HG03460 (cell line): ENCODE measurements at regions not wholly inside any gene's neighbourhood (a gene's known extent, or its start where the extent isn't known, plus 50 kb on each side); places are given as distances from the start of the nearest gene placed in this dataset.
"Not testable (repeated sequence)": the region's sequence is repeated elsewhere in the genome, so short reads cannot be mapped to it uniquely, and the experiment has no call there.

Experiments
- ATAC-seq: cut with Tn5 transposase; IDR thresholded peaks from one replicate; pipeline ENCODE4 v1.9.1; 2021; ENCODE audit not compliant: unreplicated experiment

DNA sequence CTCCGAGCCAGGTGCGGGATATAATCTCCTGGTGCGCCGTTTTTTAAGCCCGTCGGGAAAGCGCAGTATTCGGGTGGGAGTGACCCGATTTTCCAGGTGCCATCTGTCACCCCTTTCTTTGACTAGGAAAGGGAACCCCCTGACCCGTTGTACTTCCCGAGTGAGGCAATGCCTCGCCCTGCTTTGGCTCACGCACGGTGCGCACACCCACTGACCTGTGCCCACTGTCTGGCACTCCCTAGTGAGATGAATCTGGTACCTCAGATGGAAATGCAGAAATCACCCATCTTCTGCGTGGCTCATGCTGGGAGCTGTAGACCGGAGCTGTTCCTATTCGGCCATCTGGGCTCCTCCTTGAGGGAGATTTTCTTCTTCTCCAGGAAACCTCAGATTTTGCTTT, 1135.1 kb upstream of the DIAPH2 start:
- ATAC-seq: not testable (repeated sequence)

DNA sequence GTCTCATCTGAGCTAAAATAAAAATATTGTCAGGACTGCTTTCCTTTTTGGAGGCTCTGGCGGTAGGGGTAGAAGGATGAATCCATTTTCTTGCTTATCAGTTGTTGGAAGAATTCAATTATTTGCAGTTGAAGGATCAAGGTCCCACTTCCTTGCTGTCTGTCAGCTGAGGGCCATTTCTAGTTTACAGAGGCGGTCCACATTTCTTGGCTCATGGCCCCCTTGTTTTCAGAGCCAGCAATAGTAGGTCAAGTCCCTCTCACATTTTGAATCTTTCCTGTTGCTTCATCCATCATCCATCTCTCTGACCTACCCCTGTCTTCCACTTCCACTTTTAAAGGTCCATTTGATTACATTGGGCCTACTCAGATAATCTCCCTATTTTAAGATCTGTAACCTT, 1099.3 kb upstream of the DIAPH2 start:
- ATAC-seq: no peak

DNA sequence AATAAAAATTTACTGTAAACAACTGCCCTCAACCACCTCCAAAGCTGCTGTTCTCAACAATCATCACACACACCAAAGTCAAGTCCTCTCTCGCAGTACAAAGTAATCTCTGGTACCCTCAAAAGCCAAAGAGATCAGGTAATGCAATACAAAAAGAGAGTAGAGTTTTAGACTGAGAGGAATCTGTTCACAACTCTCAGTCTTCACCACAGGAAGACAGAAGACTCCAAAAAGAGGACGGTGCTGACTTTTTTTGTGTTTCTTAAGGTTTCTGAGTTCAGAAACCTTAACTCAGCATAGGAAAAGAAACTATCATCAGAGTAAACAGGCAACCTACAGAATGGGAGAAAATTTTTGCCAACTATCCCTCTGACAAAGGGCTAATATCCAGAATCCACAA, 1072.3 kb upstream of the DIAPH2 start:
- no peak for ATAC-seq

DNA sequence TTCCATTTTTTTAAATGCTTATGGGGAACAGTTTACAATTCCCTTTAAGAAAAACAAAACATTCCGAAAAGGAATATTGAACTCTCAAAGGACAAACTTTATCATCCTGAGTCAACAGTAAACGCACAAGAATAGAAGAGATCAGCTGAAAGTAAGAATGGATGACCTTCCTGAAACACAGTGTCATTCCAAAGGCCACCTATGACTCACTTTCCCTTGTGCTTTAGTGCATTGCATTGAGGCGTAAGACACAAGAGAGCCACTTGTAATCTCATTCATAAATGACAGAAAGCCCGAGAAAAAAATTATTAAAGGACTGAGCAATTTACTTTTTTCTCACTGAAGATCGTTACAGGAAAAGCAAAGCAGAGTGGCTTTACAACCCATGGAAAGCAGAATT, 1062.4 kb upstream of the DIAPH2 start:
- no peak for ATAC-seq

DNA sequence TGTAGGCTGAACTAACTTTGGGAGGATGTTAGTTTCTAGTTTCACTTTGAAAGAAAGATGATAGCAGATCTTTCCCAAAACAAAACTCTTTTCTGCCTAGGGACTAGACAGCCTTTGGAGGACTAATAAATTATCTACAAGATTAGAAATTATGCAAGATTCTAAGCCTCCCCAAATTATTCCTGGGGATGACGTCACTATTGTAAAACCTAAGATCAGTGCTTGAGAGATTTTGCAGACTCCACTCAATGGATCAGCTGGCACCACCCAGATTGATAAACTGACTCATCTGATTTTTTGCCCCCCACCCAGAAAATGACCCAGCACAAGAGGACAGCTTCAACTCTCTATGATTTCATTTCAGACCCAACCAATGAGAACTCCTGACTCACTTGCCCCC, 1057.9 kb upstream of the DIAPH2 start:
- no peak for ATAC-seq

DNA sequence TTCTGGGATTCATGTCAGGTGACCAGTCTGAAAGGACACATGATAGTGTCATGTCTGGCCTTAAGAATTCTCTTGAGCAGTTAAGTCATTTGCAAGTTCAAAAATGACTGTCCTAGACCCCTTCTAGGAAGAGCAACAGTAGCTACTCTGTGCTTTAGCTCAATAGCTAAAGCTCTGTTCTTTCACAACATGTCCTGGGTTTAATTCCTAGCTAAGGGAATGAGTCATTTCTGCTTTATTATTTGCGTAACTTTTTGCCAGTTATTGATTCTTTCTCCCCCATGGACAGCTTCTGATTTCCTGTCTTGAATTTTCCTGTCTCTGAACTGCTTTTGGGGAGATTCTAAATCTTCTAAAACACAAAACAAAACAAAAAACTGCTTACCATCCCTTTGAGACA, 1055.8 kb upstream of the DIAPH2 start:
- ATAC-seq: no peak

DNA sequence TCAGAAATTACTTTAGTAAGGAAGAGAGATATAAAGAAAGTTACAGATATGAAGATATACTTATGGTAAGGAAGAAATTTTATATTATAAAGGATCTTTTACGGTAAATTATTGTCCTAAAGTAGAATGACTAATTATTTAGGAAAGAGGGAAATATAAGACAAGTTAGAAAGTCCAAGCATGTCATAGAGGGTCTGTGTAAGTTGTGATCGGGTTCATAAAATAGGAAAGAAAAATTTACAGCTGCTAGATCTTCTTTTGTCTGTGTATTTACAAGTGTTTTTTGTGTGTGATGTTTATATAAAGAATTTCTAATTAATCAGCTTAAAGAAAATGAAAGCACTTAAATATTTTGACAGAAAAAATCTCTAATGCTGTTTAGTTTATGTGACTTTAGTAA, 1054.9 kb upstream of the DIAPH2 start:
- no peak for ATAC-seq

DNA sequence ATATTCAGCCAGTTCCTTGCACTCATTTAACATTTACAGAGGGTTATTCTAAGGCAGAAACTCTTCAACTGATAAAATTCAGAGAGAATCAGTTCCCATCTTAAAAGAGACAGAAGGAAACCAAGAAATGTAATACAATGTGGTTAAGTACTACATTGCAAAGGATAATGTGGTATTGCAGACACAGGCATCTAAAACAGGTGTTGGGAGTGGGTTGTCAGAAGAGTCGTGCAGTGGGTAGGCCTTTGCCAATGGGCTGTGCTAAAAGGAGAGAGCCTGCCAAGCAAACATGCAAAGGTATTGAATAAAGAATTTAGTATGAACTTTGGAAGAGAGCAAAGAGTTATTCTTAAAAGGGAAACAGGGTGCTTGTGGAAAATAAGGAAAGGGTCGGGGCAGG, 1044.4 kb upstream of the DIAPH2 start:
- no peak for ATAC-seq

DNA sequence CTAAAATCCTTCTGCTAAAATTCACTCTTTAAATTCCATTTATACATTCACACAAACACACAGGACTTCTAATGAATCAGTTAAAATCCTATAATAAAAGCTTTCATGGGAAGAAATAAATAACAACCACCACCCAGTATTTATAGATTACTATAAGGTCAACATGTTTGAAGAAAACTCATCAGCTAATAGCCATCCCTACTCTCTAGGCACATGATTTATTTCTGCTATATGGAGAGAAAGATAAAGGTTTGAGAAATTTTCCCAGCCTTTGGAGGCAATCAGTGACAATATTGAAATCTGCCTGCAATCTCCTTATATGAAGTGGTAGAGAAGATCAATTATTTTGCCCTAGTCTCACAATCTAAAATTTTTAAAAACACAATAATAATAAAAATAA, 1038.9 kb upstream of the DIAPH2 start:
- ATAC-seq: no peak

DNA sequence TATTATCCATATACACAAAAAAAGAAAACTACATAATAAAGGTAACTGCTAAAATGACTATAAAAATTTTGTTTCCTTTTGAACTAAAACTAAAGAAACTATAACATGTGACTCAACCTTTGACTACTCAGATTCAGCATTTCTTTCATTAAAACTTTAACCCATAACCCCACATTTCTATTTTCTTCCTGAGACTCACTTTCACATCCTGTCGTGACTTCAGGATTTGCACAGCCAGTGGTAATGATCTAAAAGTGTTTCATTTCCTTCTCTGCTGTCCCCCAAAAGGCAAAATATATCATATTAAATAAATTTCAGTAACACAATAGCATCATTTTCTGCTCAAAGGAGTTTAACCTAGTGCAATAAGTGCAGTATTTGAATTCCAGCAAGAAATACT, 1022.4 kb upstream of the DIAPH2 start:
- ATAC-seq: peak; percentile 69

DNA sequence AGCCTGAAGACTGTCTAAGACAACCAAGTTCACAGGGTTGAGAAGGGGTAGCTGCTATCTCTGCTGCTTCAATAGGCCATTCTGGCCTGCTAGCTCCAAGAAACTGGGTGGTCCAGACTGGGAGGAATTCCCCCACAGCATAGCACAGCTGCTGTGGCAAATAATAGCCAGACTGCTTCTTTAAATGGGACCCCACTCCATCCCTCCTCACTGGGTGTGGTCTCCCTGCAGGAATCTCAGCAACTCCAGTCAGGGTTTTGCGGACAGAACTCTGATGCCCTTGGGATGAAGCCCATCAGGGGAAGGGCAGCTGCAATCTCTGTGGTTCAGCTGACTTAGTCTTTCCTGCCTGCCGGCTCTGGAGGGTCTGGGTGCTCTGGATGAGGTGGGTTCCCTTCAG, 1018.6 kb upstream of the DIAPH2 start:
- ATAC-seq: no peak

DNA sequence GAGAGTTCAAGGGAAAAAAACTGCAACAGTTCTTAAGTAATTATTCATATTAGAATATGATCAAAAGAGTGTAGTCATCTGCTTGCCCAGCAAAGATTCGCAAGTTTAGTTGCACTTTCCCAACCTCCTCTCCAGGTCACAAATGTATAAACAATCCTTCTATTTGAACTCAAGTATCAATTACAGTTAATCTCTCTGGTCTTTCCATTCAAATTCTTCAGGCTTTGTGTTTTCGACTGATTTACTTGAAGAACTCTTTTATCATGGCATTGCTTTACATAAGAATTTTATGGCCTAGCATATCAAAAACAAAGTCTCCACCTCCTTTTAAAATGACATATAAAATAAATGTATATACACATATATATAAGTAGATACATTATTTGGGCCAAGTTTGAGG, 1009.6 kb upstream of the DIAPH2 start:
- ATAC-seq: no peak

DNA sequence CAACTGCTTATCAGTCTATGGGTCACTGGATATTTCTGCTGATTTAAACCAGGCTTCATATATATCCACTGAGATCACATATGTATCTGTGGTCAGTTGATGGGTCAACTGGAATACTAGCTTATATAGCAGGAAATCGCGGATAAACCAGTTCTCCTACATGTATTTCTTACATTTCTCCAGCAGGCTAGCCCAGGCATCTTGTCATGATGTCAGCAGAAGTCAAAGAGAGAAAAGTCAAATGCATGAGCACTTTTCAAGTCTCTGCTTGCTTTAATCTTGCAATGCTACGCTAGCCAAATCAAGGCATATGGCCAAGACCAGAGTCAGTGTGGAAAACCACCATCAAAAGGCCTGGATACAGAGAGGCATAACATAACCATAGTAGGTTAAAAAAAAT, 1008.8 kb upstream of the DIAPH2 start:
- no peak for ATAC-seq

DNA sequence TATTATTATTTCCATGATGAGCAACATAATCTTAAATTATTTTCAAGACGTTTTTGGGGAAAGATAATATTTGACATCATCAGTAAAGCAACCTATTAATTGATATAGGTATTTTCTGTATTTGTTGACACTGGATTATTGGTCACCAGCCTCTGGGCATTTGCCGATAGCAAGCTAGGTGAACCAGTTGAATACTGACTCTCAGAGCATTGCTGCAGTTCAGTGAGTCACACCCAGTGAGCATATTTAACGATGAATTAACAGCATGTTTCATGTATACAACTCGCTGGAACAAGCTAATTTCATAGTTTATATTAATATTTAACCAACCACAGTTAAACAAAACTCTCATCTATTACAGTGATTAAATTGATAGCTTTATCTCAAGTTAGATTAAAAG, 1006.0 kb upstream of the DIAPH2 start:
- ATAC-seq: no peak

DNA sequence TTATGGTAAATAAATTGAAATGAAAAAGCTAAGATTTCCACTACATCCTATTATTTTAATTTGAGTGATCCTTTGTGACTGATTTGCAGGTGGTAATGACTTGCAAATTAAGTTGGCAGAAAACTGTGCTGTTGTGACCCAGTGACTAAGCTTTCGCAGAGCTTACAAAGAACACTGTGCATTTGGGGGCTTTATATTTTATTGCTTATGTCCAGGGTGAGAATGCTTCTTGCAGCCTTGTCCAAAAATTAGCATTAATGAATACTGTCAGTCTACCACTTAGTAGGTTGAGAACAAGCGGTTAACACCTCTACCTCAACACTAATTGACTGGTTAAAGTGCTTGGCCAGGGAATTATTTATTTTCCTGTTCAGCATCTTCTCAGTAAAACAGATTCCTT, 991.3 kb upstream of the DIAPH2 start:
- ATAC-seq: no peak

DNA sequence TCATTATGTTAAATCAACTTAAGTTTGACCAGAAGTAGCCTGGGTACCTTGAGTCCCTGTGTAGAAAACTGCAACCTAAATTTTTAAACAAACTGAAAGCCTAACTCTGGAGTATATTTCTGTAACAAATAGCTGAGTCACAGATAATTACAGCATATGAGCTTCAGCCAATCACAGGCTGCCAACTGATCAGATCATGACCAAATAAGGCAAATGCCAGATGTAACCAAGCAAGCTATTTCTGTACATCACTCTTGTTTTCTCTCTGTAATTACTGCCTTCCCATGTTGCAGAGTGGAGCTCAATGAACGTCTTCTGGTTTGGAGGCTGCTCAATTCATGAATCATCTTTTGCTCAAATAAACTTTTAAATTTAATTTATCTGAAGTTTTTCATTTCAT, 980.9 kb upstream of the DIAPH2 start:
- no peak for ATAC-seq

DNA sequence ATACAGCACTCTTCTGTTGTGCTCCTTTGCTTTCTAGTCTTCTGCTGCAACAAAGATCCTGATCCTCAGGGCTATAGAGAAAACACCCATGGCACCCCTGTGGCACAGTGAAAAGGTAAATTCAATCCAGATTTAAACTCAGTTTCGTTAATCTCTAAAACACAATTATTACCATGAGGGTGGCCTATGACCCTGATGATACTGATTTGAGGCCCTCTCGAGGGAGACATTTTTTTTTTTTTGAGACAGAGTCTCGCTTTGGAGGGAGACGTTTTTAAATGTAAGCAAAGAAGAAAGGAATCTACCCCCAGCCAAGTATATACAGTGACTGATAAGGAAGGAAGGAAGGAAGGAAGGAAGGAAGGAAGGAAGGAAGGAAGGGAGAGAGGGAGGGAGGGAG, 967.8 kb upstream of the DIAPH2 start:
- ATAC-seq: no peak

DNA sequence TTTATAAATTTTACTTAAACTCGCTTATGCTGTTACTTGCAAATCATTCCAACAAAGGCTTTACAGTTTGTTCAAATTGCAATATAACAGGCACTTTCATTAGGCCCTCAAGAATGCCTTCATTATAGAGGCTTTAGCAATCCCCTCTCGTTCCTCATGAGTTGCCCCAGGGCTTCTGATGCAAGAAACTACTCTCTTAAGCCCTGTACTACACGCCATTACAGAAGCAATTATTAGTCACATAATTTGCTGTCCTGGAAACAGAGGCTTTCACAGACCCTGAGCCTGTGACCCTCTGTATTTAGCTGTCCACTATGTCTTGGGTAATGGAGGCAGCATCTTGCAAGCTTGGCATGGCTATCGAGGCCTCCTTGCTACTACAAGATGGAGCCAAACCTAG, 965.9 kb upstream of the DIAPH2 start:
- ATAC-seq: no peak

DNA sequence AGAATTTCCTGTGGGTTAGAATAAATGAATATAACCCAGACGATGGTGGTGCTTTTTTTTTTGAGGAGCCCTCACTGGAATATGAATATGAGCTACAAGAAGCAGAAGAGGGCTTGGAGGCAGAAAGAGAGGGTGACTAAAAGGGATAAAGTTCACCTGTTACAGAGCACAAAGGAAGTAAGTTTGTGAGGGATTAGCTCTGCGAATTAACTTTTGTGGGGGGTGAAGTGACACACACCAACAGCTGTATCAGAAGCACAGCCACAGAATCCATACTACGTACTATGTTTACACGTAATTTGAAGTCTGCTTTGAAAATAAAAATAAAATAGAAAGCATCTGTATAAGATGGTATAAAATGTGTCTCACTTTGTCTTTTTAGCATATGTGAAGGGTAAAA, 963.6 kb upstream of the DIAPH2 start:
- ATAC-seq: no peak

DNA sequence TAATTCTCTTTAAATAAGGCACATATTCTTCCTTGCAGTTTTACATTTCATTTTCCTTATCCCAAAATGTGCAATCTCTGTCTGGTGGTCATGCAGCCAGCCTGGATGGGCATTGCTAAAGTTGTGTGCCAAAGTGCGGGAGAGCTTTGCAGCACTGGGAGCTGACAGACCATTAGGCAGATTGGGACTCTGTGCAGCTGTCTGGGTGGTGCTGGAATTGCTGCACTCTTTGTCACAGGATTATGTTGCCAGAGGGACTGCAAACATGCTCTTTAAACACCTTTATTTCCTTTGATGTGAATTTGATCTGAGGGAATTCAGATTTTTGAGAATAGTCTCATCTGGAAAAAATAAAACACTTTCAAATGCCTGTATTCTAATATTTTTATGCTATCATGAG, 956.2 kb upstream of the DIAPH2 start:
- no peak for ATAC-seq

DNA sequence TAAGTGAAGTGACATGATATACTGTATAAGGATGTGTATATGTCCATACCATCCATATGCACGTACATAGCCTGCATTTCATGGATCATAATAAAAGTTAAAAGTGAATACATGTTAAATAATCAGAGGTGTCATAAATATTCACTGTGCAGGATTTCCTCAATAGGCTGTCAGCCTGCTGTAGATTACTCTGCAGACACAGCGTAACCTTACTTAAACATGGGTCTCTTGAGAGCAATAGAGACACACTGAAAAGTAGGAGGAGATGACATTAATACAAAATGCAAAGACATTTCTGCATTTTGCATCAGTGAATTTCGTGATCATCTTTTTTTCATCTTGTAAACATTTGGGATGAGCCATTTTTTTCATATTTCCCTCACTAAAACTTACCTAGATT, 955.2 kb upstream of the DIAPH2 start:
- no peak for ATAC-seq

DNA sequence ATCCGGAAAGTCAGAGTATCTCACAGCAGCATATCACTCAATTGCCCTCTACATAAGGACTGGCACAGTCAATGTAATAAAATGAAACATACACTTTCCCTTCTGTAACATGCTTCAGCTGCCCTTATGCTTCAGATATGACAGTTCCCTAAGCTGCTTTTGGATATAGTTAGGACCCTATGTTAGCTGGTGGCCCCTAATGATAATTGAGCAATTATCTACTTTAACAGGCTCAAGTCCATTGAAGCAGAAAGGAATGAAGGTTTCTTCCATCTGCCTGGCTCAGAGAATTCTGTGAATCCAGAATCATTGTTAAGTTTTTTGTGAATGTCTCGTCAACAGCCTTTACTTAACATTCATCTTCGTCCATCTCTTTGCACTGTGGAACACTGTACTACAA, 951.2 kb upstream of the DIAPH2 start:
- ATAC-seq: no peak

DNA sequence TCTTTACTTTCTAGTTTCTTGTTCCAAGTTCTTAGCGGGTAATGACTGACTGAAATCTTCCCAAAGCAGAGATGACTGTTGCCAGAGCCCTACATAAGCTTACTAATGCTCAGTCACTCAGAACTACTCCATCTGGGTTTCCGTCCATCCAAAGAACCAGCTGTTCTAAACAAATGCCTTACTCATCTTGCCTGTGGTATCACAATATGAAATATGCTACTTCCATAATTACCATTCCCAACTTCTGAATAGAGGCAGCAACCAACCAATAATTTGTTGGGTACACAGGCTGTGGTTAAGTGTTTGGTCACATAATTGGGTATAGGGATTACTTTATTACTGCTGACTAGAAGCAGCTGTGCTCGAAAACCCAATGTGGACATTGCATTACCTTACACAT, 930.2 kb upstream of the DIAPH2 start:
- ATAC-seq: no peak

DNA sequence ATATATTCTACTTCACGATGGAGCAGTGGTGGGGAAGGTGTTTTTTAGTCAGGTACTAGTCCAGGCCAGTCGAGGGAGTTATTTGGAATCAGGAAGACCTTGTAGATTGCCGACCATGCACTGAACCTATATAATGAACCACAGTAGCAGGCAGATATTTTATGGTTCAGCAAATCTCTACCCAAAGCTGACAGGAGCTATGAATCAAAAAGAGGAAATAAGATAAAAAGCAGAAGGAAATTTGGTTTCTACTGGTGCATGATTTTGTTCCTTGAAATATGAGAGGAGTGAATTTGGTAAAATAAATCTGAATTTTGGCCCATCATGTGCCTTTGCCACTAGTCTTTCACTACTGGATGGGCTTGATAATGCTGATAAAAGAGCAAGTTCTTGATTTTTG, 924.3 kb upstream of the DIAPH2 start:
- ATAC-seq: no peak
